ENCODE measurements at regions not wholly inside any gene's neighbourhood (a gene's known extent, or its start where the extent isn't known, plus 50 kb on each side); places are given as distances from the start of the nearest gene placed in this dataset.
"Not testable (repeated sequence)": the region's sequence is repeated elsewhere in the genome, so short reads cannot be mapped to it uniquely, and the experiment has no call there.

GRCh38 chr5:99032234-99033013 is 103.6 kb upstream of the CHD1 start:
- BruUV-seq (replicated peaks) = no TSS peak
- Mint-ChIP-seq H3K27ac (ENCODE audit: low read depth, unreplicated experiment) (peak overlapping the region; percentile 24), H3K36me3 (ENCODE audit: insufficient read depth, unreplicated experiment) (no peaks in the 10 kb centered on the region), H3K27me3 (ENCODE audit: insufficient read depth, unreplicated experiment) (no peaks in the 10 kb centered on the region), H3K9me3 (ENCODE audit: unreplicated experiment) (no peaks in the 10 kb centered on the region), H3K4me1 (ENCODE audit: insufficient read depth, unreplicated experiment) (peaks cover 14% of the 10 kb centered on the region), H3K4me3 (ENCODE audit: unreplicated experiment) (peak overlapping the region; percentile 72)
- intact Hi-C loops (cut with micrococcal nuclease) = loop anchor here (1.0 to 2.0 kb wide), 6 partner anchors 28 to 263 kb away; partner anchors contain the start of gene RGMB
- TF ChIP-seq CTCF (IDR thresholded peaks at IDR 0.05; ENCODE audit: unreplicated experiment) = peak; percentile 78
- ChIA-PET CTCF (interaction anchor here (0.5 to 3.5 kb wide), 36 partner anchors 8 to 1852 kb away, joined by 3 to 43 read pairs (median 5); no protein-coding TSS in a partner anchor), POLR2A (interaction anchor here (0.6 to 2.1 kb wide), 13 partner anchors 12 to 128 kb away, joined by 3 to 24 read pairs (median 6); partner anchors contain the start of gene CHD1)
- peak; percentile 84 for DNase-seq (ENCODE audit: unreplicated experiment)

GRCh38 chr5:99030906-99031440 is 102.2 kb upstream of the CHD1 start:
- ChIA-PET POLR2A (interaction anchor here (0.8 to 1.2 kb wide), 2 partner anchors 13 to 104 kb away, joined by 3 read pairs; no protein-coding TSS in a partner anchor), CTCF (interaction anchor here (0.7 to 3.5 kb wide), 5 partner anchors 28 to 127 kb away, joined by 3 to 43 read pairs (median 6); no protein-coding TSS in a partner anchor)
- intact Hi-C loops (cut with micrococcal nuclease) = no loop called here
- no TSS peak for BruUV-seq (replicated peaks)
- no peaks in the 10 kb centered on the region for H3K27me3 Mint-ChIP-seq (ENCODE audit: insufficient read depth, unreplicated experiment)
- H3K4me1 Mint-ChIP-seq (ENCODE audit: insufficient read depth, unreplicated experiment) = peaks cover 14% of the 10 kb centered on the region
- H3K27ac Mint-ChIP-seq (ENCODE audit: low read depth, unreplicated experiment) = no peak overlapping the region
- TF ChIP-seq CTCF (IDR thresholded peaks at IDR 0.05; ENCODE audit: unreplicated experiment) = no peak
- H3K9me3 Mint-ChIP-seq (ENCODE audit: unreplicated experiment) = no peaks in the 10 kb centered on the region
- H3K36me3 Mint-ChIP-seq (ENCODE audit: insufficient read depth, unreplicated experiment) = no peaks in the 10 kb centered on the region
- no peak for DNase-seq (ENCODE audit: unreplicated experiment)
- H3K4me3 Mint-ChIP-seq (ENCODE audit: unreplicated experiment) = no peak overlapping the region

GRCh38 chr5:99029172-99029571 is 100.4 kb upstream of the CHD1 start:
- Mint-ChIP-seq H3K27ac (ENCODE audit: low read depth, unreplicated experiment) (no peak overlapping the region), H3K9me3 (ENCODE audit: unreplicated experiment) (no peaks in the 10 kb centered on the region), H3K36me3 (ENCODE audit: insufficient read depth, unreplicated experiment) (no peaks in the 10 kb centered on the region), H3K4me3 (ENCODE audit: unreplicated experiment) (no peak overlapping the region), H3K27me3 (ENCODE audit: insufficient read depth, unreplicated experiment) (no peaks in the 10 kb centered on the region), H3K4me1 (ENCODE audit: insufficient read depth, unreplicated experiment) (peaks cover 14% of the 10 kb centered on the region)
- intact Hi-C loops (cut with micrococcal nuclease) = no loop called here
- no peak for TF ChIP-seq CTCF (IDR thresholded peaks at IDR 0.05; ENCODE audit: unreplicated experiment)
- POLR2A ChIA-PET = interaction anchor here (0.8 to 1.3 kb wide), 2 partner anchors 9 to 92 kb away, joined by 3 read pairs; no protein-coding TSS in a partner anchor
- BruUV-seq (replicated peaks) = no TSS peak
- DNase-seq (ENCODE audit: unreplicated experiment) = no peak
- CTCF ChIA-PET = interaction anchor here (0.6 to 1.5 kb wide), 4 partner anchors 26 to 125 kb away, joined by 3 read pairs; no protein-coding TSS in a partner anchor

GRCh38 chr5:99028170-99028569 is 99.4 kb upstream of the CHD1 start:
- POLR2A ChIA-PET = interaction anchor here (1.3 kb wide), 1 partner anchor 91 kb away, joined by 3 read pairs; no protein-coding TSS in a partner anchor
- H3K9me3 Mint-ChIP-seq (ENCODE audit: unreplicated experiment); H3K36me3 Mint-ChIP-seq (ENCODE audit: insufficient read depth, unreplicated experiment); intact Hi-C loops (cut with micrococcal nuclease); H3K27ac Mint-ChIP-seq (ENCODE audit: low read depth, unreplicated experiment); H3K4me3 Mint-ChIP-seq (ENCODE audit: unreplicated experiment); H3K27me3 Mint-ChIP-seq (ENCODE audit: insufficient read depth, unreplicated experiment); DNase-seq (ENCODE audit: unreplicated experiment); BruUV-seq (replicated peaks): not testable (repeated sequence)
- CTCF ChIA-PET = interaction anchor here (0.6 to 1.0 kb wide), 4 partner anchors 9 to 251 kb away, joined by 3 read pairs; no protein-coding TSS in a partner anchor
- peaks cover 11% of the 10 kb centered on the region for H3K4me1 Mint-ChIP-seq (ENCODE audit: insufficient read depth, unreplicated experiment)
